ENCODE measurements at regions not wholly inside any gene's neighbourhood (a gene's known extent, or its start where the extent isn't known, plus 50 kb on each side); places are given as distances from the start of the nearest gene placed in this dataset.
"Not testable (repeated sequence)": the region's sequence is repeated elsewhere in the genome, so short reads cannot be mapped to it uniquely, and the experiment has no call there.

DNA sequence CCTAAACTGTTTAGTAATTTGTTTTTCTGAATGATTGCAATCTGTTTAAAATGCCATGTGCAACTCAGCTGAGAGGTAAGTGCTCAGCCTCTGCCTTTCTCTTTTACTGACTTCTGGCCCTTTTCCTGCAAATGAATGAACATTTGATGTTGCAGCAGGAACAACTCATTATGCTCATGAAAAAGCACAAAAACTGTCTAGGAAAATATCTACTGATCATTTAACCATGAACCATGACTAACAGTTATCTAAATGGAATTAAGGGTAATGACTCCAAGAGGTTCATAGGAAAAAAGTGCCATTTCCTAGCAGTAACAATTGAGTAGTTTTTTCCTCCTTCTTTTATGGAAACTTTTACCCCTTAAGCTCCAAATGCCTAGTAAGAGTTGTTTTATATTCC lies 70.6 kb upstream of the ANKH start:
- DNase-seq (ENCODE audit: low read depth): no peak

DNA sequence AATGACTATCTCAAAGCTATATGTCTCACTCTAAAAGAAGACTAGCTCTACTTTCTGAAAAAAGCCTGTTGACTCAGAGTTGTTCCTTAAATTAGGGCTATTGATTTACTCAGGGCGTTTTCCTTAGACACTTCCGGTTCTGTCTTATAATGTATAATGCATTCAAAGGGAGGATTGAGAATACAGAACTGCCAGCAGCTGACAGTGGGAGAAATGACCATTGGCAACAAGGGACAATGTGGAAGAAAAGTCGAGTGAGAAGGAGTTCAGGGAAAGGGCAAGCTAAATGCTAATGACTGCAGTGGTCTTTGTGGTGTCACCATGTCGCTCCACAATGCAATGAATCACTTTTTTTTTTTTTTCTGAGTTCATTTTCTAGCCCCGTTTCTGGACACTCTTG lies 65.7 kb upstream of the ANKH start:
- no peak for DNase-seq (ENCODE audit: low read depth)

DNA sequence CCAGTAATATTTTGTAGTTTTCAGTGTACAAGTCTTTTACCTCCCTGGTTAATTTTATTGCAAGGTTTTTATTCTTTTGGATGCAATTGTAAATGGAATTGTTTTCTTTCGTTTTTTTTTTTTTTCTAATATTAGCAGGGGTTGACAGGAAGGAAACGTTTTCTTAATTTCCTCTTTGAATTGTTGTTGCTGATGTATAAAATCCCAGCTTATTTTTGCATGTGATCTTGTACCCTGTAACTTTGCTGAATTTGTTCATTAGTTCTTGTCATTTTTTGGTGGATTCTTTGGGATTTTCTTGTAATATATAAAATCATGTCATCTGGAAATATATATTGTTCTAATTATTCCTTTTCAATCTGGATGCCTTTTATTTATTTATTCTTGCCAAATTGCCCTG lies 65.0 kb upstream of the ANKH start:
- DNase-seq (ENCODE audit: low read depth): no peak

DNA sequence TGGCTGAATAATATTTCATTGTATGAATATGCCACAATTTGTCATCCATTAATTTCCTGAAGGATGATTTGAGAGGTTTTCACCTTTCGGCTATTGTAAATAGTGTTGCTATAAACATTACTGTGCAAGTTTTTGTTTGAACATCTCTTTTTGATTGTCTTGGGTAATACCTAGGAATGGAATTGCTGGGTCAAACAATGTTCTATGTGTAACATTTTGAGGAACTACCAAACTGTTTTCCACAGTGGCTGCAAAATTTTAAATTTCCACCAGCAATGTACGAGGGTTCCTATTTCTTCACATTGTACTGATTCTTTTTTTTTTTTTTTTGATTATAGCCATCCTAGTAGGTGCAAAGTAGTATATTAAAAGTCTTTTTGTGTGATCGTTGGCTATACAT lies 63.8 kb upstream of the ANKH start:
- DNase-seq (ENCODE audit: low read depth): no peak

DNA sequence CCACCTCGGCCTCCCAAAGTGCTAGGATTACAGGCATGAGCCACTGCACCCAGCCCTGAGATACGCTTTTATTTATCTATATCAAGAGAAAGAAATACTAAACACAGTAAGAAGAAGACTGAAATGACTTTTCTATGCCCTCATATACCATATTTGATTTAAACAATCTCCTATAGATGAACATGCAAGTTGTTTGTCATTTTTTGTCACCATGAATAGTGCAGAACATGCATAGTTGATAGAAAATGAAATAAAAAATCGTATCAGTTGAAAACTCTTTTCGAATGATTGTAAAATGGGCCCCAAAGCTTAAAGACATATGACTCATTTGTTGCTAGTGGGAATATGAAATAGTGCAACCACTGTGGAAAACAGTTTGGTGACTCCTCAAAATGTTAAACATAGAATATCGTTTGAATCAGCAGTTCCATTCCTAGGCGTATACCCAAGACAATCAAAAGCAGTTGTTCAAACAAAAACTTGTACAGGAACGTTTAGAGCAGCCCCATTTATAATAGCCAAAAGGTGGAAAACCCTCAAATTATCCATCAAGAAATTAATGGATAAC lies 61.4 kb upstream of the ANKH start:
- DNase-seq (ENCODE audit: low read depth): no peak

DNA sequence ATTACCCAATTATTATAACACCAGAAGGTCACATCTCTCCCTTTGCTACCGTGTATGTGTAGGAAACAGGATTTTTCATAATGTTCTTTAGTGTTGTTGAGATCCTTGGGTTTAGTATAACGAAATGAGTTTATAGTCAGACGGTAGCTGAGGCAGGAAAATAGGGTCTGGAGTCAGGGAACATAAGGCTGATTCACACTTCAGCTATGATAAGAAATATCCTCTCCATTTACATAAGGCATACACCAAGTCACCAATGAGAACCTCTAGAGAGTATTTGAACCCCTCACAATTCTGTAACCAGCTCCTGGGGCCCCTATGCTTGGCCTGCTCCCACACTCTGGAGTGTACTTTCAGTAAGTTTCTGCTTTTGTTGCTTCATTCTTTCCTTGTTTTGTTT lies 58.9 kb upstream of the ANKH start:
- no peak for DNase-seq (ENCODE audit: low read depth)

DNA sequence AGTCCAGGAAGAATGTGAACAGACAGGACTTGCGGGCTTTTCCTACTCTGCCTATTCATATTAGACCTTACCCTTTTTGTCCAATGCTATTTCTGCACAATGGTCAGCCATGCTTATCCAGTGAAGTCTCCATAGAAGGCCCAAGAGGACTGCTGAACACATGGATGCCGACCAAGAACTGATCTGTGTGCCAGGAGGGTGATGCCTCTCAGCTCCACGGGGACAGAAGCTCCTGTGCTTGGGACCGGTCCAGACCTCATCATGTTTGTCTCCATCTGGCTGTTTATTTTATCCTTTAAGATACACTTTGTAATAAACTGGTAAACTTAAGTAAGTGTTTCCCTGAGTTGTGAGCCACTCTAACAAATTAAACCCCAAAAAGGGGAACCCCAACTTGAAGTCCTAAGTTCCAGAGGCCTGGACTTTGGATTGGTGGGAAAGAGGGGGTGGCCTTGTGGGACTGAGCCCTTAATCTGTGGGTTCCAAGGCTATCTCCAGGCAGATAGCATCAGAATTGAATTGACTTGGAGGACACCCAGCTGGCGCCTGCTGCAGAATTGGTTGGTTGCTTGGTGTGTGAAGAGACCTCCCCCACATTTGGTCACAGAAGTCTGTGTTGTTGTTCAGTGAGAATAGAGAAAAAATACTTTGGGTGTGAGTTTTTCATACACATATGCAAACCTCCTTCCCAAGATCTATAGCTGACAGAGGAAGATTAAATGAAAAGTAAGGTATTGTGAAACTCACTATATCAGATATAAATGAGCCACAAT lies 57.9 kb upstream of the ANKH start:
- no peak for DNase-seq (ENCODE audit: low read depth)

DNA sequence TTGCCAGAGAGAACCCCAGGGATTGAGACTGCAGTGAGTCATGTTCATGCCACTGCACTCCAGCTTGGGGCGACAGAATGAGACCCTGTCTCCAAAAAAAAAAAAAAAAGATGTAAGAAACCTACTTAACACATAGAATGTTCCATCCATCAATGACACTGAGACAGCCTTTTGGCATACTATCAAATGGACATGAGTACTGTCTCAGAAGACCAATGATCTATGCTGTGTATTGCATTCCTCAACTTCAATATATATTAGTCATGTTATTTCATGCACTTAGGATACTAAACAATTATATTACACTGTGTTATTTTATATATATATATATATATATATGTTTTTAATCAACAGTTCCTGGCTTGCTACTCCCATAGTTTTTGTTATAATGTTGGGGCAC lies 57.1 kb upstream of the ANKH start:
- no peak for DNase-seq (ENCODE audit: low read depth)

DNA sequence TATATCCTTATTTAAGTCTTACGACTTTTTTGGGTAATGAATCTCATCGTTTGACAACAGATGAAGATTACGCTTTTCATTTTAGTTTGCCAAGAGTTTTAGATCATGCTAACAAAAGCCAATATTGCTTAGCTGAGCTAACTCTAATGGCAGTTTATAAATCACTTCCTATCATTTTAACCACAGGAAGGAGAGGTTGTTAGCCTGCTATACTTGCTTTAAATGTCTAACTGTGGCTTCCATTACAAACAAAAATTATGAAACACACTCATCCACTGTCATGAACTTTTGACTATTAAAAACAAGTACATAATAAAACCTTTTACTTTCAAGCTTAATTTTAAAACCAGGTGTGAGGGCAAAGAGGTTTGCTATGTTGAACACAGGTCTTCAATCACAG lies 53.7 kb upstream of the ANKH start:
- DNase-seq (ENCODE audit: low read depth): no peak

DNA sequence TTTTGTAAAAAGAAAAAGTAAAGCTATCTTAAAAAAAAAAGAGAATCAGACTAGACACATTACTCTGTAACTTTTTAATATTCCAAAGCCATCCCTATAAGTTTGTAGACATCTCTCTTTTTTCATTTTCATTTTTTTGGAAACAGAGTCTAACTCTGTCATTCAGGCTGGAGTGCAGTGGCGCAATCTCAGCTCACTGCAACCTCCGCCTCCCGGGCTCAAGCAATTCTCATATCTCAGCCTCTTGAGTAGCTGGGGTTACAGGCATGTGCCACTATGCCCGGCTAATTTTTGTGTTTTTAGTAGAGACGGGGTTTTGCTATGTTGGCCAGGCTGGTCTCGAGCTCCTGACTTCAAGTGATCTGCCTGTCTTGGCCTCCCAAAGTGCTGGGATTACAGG lies 51.4 kb upstream of the ANKH start:
- not testable (repeated sequence) for DNase-seq (ENCODE audit: low read depth)

DNA sequence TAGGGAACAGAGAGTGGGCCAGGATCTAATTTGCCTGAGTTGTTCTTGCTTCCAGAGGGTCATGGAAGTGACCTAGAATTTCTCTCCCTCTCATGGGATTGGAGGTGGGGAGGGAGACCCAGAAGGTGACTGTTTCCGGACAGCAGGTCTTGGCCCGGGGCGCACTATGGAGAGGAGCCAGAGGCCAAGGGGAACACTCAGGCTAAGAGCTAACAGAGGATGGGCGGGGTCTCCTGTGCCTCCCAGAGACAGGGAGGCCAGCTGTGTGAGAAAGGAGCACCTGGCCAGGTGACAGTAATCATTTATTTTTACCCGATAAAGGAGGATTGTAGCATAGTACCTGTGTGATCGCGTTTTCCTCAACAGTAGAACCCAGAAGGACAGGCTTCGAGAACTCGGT lies 50.9 kb upstream of the ANKH start:
- no peak for DNase-seq (ENCODE audit: low read depth)

Data from stimulated activated CD4-positive, alpha-beta T cell treated with anti-CD3 and anti-CD28 coated beads, Interleukin-2, amount 100 ng/mL, for 4 hours (primary cell).